Myocyte (in vitro differentiated cells): ENCODE measurements at regions not wholly inside any gene's neighbourhood (a gene's known extent, or its start where the extent isn't known, plus 50 kb on each side); places are given as distances from the start of the nearest gene placed in this dataset.
"Not testable (repeated sequence)": the region's sequence is repeated elsewhere in the genome, so short reads cannot be mapped to it uniquely, and the experiment has no call there.

Source experiments
- DNase-seq: peaks from one replicate; pipeline ENCODE4 v3.0.0-alpha.2; 2012; ENCODE audit warnings: low read depth

DNA sequence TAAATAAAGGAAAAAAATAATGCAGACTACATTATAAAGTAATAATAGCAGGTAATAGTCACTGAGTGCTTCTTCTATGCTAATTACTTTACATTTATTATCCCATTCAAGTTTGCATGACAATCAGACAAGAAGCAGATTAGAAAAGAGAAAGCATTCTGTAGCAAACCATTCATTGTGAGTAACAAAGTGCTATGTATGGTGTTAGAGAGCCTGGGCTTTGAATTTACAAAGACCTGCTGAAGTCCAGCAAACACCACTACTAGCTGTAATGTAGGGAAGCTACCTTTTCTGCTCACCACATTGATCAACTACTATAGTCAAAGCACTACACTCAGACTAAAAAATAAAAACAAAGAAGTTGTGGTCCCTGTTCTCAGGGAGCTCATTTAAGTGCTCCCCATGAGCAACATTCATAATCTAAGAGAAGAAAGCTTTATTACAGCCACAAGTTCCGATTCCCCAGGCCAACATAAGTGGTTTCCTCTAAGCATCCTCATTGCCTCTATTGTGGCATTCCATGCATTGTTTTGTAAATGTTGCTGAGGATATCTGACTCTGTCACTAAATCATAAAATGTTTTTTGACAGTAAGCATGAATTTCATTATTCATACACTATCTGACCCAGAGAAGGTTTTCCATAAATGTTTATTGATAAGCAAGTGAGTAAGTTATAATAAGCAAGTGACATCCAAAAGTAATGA is 108.5 kb downstream of the FOXD4L6 start:
- DNase-seq, result not testable (repeated sequence)

DNA sequence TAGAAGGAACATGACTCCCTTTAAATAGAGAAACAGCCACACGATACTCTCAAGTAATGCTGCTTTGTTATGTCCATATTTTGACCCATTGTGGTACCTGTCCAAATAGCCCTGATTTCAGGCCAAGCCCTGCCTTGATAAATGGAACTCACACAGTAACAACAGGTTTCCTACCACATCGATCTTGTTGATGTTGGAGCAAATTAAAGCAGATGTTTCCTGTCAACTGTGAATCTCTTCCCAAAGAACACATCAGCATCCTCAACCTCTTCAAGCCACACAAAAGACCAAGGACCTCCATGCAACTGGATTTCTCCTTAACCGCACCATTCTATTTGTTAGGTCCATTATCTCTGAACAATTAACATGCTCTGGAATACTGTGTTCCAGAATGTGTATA is 109.5 kb downstream of the FOXD4L6 start:
- not testable (repeated sequence) for DNase-seq

DNA sequence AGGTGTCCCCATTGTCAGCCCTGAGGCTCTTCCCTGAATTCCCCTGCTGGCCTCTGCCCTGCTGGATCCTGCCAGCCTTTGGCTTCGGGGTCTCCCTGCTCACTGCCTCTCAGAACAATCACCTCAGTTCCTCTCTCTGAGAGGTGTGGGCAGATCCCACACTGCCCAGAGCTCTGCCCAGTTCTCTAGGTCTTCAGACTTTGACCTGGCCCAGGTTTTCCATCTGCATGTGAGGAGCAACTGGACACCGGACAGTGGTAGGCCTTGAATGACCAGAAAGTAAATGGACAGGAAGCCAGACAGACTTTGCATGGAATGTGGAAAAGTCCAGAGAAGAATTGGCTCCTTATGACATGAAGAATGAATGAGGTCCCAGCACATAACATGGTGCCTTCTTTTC is 111.8 kb downstream of the FOXD4L6 start:
- DNase-seq, result not testable (repeated sequence)

DNA sequence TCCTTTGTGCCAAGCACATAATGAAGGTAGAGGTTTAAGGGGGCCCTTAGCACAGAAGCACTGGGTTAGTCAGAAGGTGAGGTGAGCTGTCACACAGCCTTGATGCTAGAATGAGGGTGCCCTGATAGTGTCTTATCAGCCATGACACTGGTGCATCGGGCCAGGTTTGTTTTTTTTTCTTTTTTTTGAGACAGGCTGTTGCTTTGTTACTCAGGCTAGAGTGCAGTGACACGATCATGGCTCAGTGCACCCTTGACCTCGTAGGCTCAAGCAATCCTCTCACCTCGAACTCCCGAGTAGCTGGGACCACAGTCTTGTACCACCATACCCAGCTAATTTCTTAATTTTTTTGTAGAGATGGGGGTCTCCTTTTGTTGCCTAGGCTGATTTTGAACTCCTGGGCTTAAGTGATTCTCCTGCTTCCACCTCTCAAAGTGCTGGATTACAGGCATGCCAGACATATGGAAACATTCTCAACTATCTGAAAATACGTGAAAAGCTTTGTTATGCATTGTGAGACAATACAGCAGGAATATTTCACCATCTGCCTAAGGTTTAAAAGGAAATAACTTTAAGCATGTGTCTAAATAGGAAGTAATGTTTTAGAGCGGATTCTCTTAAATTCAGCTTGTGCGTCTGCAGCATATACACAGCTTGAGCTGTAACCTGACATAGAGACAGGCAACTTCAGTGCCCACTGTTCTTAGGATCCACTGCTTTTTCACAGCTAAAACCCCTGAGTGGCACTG is 128.4 kb downstream of the FOXD4L6 start:
- DNase-seq, result not testable (repeated sequence)

DNA sequence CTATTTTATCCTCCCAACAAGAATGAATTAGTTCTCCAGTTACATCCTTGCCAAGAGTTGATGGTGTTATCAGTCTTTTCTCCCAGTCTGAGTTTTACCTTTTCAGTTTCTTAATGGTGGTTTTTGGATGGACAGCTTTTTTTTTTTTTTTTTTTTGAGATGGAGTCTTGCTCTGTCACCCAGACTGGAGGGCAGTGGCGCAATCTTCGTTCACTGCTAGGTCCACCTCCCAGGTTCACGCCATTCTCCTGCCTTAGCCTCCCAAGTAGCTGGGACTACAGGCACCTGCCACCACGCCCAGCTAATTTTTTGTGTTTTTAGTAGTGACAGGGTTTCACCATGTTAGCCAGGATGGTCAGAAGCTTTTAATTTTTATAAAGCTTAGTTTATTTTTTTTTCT is 133.0 kb downstream of the FOXD4L6 start:
- not testable (repeated sequence) for DNase-seq

DNA sequence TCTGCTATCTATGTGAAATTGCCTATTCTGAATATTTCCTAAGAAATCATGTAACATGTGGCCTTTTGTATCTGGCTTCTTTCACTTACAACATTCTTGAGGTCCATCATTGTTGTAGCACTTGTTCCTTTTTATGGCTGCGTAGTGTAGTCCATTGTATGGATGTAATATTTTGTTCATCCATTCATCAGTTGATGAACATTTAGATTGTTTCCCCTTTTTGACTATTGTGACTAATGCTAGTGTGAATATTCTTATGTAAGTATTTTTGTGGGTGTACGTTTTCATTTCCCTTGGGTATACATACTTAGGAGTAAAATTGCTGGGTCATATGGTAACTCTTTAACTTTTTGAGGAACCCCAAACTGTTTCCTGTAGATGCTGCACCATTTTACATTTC is 134.6 kb downstream of the FOXD4L6 start:
- DNase-seq, result not testable (repeated sequence)

DNA sequence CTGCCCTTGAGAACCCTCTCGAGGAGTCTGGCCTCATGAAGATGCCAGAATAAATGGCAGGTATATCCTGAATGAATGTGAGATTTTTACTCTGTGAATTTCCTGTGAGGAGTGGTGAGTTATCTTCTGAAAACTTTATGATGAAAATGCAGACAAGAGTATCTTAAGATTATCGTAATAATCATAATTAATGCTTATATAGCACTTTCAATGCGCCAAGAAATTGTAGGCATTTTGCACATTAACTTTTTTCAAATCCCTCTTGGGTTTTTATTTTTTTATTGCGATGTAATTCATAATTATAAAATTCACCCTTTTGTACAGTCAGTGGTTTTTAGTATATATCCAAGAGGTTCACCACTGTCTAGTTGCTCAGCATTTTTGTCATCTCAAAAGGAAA is 135.1 kb downstream of the FOXD4L6 start:
- DNase-seq, result not testable (repeated sequence)

DNA sequence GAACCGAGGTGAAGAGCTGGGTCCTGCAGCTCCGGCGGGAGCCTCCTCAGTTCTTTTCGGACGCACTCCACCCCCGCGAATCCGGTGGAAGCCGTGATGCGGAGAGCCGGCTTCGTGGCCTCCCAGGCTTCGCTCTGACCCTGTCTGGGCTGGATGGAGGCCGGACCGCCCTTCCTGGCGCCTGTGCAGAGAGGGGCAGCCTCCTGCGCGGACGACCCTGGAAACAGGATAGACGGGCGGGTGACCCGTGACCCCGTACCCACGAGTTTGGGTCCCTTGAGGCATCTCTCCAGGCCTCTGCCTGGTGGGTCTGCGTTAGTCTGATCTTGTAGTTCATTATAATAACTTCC is 136.0 kb downstream of the FOXD4L6 start:
- DNase-seq, result peak; percentile 59

DNA sequence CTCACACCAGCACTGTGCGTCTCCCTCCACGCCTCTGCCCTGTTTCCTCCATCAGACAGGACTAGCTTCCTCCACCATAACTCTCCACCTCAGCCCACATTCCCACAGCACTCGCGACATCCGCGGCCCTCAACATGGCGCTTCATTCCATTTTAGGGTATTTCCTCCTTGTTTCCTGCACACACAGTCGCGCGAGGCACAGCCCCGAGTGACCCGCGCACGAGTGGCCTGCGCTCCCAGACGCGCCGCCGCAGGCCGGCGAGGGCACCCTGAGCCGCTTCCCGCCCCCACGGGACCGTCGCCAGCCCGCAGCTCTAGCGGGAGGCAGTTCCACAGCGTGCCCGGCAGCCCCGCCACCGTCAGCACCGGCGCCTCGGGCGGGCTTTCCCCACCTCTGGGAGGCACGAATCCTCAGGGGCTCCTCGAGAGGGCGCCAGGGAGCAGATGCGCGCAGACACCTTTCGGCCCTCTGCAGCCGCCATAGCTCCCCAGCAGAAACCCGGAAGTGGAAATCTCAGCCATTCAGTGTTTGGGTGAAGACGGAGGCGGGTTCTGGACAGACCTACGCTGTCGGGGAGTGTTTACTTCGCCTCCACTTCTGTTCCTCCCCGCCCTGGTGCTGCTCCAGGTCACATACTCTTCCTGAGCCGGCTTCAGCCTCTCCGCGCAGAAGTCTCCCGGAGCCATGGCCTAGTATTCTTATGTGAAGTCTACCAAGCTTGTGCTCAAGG is 136.6 kb downstream of the FOXD4L6 start:
- peak; percentile 99 for DNase-seq

DNA sequence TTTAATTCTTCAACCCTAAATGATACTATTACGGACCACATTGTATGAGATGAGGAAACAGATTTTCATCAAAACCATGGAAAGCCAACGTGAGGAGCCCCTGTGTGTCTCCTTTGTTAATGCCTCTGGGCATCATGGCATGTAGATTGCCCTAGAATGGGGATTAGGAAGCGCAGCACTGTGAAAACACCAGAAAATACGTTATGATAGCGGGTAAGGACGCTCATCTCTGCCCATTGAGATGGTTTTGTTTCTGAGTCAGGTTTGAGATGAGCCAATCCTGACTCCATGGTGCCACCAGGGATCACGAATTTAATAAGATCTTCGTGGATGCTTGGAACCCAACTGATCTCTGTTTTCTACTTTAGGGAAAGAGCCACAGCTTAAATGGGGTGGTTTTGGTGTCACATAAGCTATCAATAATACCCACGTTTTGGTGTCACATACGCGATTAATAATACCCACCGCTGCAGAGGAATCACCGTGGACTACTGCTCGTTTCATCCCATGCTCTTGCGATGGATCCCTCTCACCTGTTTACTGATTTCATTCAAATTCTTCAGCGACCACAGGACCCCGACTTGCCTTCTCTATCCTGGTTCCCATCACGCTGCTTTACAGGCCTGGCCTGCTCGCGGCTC is 137.3 kb downstream of the FOXD4L6 start:
- DNase-seq, result not testable (repeated sequence)

DNA sequence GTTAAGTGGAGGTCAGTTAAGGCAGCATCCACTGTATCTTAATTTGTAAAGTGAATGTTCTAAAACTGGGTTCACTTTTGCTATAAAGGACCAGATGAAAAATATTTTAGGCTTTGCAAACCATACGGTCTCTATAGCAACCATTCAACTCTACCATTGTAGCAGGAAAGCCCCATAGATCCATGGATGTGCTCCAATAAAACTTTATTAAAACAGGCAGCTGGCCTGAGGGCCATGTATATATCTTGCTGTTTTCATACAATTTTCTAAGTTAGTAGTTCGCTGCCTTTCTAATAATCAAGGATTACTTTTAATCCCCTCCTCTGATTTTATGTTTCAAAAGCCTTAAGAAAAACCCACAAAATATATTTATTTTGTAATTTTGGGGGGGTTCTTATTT is 142.1 kb downstream of the FOXD4L6 start:
- DNase-seq, result not testable (repeated sequence)

DNA sequence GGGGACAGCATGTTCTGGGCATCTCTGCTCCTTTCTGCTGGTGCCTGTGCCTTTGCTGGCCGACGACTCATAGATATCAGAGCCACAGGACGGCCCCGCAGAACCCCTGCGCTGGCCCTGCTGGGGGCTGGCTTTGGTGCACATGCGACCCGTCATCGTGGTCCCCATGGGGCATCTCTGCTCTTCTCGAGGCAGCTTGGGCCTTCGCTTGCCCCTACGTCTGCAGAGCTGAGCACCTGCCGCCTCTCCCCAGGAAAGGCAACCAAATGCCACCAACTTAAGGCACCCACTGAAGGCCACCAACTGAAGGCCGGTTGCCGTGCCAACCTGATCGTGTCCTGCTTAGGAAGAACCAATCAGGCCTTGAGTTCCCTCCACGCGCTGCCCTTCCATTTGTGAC is 153.1 kb downstream of the FOXD4L6 start:
- DNase-seq, result not testable (repeated sequence)

DNA sequence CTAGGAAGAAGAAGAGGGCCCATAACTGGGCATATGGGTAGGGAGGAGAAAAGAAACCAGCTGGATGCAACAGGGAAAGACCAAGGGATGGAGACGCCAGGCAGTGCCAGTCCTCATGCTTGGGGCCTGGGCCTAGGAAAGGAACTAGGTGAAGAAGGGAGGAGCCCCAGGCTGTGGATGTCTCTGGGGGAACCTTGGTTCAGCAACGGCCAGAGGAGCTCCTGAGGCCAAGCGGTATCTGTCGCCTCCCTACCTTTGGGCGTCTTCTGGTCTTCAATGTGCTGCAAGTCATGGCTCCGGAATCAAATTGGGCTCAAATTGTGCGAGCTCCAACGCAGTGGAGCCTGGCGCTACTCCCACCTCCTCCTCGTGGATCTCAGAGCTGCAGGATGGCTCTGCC is 153.6 kb downstream of the FOXD4L6 start:
- not testable (repeated sequence) for DNase-seq

DNA sequence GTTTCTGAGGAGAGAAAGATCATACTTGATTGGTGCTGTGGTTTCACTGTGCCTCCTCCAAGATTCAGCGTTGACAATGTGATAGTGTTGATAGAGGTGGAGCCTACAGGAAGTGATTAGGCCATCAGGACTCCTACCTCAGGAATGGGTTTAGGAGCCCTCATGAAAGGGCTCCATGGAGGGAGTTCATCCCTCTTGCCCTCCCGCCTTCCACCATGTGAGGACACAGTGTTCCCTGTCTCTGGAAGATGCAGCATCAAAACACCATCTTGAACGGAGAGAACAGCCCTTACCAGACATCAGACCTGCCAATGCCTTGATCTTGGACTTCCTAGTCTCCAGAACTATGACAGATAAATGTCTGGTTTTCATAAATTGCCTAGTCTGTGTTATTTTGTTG is 156.7 kb downstream of the FOXD4L6 start:
- DNase-seq, result not testable (repeated sequence)

DNA sequence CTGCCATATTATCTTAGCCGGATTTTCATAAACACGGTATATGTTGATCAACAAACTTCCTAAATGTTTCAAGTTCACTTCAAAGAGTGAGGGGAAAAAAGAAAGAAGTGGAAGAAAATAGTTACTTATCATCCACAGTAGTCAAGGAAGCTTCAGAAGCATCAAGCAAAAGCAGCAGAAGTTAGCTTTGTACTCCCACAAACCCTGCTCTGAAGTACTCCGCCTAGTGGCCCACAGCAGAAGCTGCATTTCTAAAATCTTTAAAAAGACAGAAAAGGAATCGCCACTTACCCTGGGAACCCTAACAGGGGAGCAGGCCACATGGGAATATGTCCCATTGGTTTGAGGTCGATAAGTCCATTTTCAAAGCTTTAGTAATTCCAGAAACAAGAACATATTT is 158.1 kb downstream of the FOXD4L6 start:
- DNase-seq, result not testable (repeated sequence)

DNA sequence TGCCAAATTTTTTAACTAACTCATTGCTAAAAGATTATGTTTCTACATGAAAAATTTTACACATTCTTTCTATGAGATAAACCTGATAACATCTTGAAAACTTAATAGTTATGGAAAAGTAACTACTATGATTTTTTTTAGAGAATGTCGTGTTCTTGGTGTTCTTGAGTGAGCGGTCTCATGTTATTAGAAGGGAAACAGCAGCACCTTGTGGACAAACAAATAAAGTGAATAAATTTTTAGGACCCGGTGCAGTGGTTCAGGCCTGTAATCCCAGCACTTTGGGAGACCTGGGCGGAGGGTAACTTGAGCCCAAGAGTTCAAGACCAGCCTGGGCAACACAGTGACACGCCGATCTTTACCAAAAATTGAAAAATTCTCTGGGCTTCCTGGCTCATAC is 166.0 kb downstream of the FOXD4L6 start:
- not testable (repeated sequence) for DNase-seq

DNA sequence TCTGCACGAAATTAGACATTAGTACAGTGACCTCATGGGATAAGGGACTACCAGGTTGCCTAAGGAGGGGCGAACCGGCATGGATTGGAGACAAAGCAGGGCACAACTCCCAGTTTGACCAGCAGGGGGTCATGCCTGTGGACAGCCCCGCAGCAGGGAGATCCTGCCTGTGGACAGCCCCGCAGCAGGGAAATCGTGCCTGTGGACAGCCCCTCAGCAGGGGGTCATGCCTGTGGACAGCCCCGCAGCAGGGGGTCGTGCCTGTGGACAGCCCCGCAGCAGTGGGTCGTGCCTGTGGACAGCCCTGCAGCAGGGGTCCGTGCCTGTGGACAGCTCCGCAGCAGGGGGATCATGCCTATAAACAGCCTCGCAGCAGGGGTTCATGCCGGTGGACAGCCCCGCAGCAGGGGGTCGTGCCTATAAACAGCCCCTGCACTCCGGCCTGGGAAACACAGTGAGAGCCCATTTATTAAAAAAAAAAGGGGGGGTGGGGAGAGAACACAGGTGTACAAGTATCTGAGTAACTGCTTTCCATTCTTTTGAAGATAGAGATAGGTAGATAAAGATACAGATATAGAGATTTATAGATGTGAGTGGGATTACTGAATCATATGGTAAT is 176.5 kb downstream of the FOXD4L6 start:
- DNase-seq, result not testable (repeated sequence)

DNA sequence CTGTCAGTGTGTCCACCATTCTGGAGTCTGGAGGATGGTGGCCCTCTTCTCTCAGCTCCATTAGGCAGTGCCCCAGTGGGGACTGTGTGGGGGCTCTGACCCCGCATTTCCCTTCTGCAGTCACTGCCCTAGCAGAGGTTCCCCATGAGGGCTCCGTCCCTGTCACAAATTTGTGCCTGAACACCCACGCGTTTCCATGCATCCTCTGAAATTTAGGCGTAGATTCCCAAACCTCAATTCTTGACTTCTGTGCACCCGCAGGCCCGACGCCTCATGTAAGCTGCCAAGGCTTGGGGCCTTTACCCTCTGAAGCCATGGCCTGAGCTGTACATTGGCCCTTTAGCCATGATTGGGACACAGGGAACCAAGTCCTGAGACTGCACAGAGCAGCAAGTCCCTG is 182.3 kb downstream of the FOXD4L6 start:
- DNase-seq, result not testable (repeated sequence)

DNA sequence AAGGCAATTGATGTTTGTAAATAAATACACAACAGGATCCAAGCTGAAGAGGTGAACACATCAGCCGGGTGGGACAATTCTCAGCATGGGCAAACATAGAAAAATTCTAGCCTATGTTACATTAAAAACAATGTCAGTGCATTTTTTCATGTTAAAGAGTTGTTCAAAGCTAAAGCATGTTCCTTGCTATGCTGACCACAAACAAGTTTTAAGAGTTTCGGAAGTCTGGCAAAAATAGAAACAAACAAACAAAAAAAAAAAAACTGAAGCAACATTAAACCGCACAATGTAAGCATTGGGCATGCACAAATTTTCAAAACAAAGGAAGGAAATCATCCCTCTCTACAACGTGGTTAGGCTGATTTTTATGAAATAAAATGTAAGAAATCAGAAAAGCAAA is 185.8 kb downstream of the FOXD4L6 start:
- DNase-seq, result not testable (repeated sequence)

DNA sequence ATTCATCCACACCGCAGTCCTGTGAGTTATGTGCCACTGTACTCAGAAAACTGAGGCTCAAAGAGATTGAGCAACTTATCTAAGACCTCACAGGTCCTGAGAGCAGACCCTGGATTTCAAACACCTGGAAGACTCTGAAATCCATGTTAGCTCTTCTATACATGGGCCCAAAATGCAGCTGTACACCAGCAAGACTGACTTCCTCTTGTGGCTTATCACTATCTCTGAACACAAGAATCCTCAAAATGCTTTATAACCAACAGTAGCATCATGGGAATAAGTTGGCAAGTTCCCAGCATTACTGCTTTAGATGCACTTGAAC is 188.6 kb downstream of the FOXD4L6 start:
- DNase-seq, result not testable (repeated sequence)

DNA sequence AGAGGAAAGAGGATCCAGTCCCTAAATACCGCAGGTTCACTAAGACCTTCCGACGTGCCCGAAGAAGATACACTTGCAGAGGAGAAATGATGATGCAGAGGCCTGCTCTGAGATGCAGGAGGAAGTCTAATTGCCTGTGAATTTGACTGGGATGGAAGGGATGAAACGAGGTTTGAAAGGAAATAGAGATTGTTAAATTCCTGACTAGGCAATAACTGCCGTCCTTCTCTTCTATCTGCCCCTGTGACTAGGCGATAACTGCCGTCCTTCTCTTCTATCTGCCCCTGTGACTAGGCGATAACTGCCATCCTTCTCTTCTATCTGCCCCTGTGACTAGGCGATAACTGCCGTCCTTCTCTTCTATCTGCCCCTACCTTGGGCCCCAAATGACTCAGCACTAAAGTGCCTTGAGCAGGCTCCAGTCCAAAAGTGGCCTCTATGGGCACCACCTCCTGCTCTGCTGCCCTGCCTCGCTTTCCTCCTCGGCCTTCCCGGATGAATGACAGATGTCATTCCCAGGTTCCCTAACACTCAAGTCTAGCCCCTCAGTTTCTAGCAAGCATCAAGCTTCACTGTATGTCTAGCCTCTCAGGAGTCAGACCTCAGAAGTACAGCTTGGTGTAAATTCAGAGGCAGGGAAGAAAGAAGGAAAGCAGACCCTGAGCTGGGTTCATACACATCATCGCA is 189.1 kb downstream of the FOXD4L6 start:
- DNase-seq, result not testable (repeated sequence)
